SK-N-MC (cell line): ENCODE measurements at regions not wholly inside any gene's neighbourhood (a gene's known extent, or its start where the extent isn't known, plus 50 kb on each side); places are given as distances from the start of the nearest gene placed in this dataset.

ENCODE experiments used
- DNase-seq: peaks from one replicate; pipeline ENCODE4 v3.0.0-alpha.2; 2011; ENCODE audit warnings: low read depth, low spot score
- H3K27ac ChIP-seq: fragments of 200-600 bp; sonication (generic); 2 replicates; pipeline ENCODE4 v1.5.1; 2016; ENCODE audit warnings: mixed run types
- H3K36me3 ChIP-seq: fragments of 200-600 bp; sonication (generic); 2 replicates; pipeline ENCODE4 v1.6.1; 2017; ENCODE audit warnings: antibody characterized with exemption, low read length, mixed read lengths; ENCODE audit not compliant: insufficient read depth
- H3K4me3 ChIP-seq: fragments of 200-600 bp; sonication (generic); 2 replicates; pipeline ENCODE4 v1.5.1; 2016
- H3K9ac ChIP-seq: fragments of 200-600 bp; sonication (generic); 2 replicates; pipeline ENCODE4 v1.8.0; 2017; ENCODE audit warnings: mixed run types, mixed read lengths; ENCODE audit not compliant: insufficient read length
- H3K9me3 ChIP-seq: fragments of 200-600 bp; sonication (generic); 2 replicates; pipeline ENCODE4 v1.6.1; 2017; ENCODE audit warnings: low read depth, mild to moderate bottlenecking, antibody characterized with exemption, low read length, moderate library complexity, mixed read lengths
- EZH2 ChIP-seq: fragments of 200-600 bp; sonication (generic); IDR thresholded peaks from one replicate; pipeline ENCODE4 v1.6.1; 2017; ENCODE audit warnings: antibody characterized with exemption
- FOXP2 ChIP-seq: optimal IDR thresholded peaks from 2 replicates; pipeline ENCODE3; 2011; ENCODE audit warnings: mild to moderate bottlenecking, moderate library complexity; ENCODE audit not compliant: insufficient read depth; ENCODE audit errors: extremely low read length, control extremely low read depth
- POLR2AphosphoS5 ChIP-seq: IDR thresholded peaks from 2 replicates; pipeline ENCODE4 v1.6.1; 2012; ENCODE audit warnings: mild to moderate bottlenecking, low read depth, low read length, borderline replicate concordance

DNA sequence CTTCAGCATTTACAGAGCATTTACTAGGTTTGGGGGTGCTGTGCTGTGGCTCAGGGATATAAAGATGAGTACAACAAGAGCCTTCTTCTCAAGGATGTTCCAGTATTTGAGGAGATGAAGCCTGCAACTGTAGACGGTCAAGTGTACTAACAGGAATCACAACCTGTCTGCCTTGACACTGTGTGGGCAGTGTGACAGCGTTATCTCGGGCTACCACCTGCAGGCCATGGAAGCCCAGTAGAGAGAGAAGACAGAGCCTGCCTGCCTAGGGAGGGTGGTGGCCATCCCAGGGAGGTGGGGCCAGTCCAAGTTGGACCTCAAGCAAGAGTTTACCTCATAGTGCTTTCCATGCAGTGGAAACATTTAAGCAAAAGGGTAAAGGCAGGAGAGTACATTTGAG lies 215.1 kb upstream of the ASIC2 start:
- H3K4me3 ChIP-seq = no peak overlapping the region
- no peak overlapping the region for H3K27ac ChIP-seq
- H3K9me3 ChIP-seq = no peaks in the 10 kb centered on the region
- no peaks in the 10 kb centered on the region for H3K36me3 ChIP-seq
- no peak for DNase-seq
- TF ChIP-seq FOXP2 (no peak), EZH2 (no peak), POLR2AphosphoS5 (no peak)
- no peak overlapping the region for H3K9ac ChIP-seq

DNA sequence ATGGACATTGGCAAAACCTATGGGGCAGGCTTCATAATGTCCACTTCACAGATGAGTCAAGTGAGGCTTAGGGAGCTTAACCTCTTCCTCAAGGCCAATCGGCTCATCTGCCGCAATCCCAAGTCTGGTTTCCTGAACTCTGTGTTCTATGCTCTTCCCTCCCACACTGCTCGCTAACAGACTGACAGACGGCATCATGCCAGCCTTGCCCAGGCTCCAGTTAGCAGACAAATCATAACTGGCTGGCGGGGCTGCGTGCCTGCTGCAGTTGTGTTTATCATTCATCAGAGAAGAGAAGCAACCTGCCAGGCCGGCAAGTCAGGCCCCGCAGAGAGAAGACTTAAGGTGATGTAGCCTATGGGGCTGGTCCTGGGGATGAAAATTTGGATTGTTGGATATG lies 216.2 kb upstream of the ASIC2 start:
- no peak overlapping the region for H3K4me3 ChIP-seq
- no peaks in the 10 kb centered on the region for H3K36me3 ChIP-seq
- H3K9ac ChIP-seq = no peak overlapping the region
- H3K9me3 ChIP-seq = no peaks in the 10 kb centered on the region
- DNase-seq = no peak
- no peak overlapping the region for H3K27ac ChIP-seq
- TF ChIP-seq EZH2 (no peak), FOXP2 (no peak)

DNA sequence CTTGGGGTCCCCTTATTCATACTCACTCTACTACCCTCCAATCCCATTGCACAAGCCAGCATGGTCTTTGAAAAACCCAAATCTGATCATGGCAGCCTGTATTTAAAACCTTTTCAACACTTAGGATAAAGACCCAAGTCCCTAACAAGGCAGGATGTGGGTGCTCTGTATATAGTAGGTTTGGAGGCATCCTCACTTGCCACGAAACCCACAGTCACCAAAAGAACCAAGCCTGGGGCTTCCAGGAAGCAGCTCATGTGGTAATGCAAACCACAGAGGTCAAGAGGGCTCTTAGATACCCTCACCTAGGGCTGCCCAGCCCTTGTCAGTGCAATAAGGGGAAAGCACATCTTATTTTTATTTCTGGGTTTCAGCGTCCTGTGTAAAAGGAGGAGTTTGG lies 218.6 kb upstream of the ASIC2 start:
- DNase-seq = no peak
- H3K9me3 ChIP-seq = no peaks in the 10 kb centered on the region
- no peak overlapping the region for H3K27ac ChIP-seq
- no peak overlapping the region for H3K9ac ChIP-seq
- H3K36me3 ChIP-seq = no peaks in the 10 kb centered on the region
- H3K4me3 ChIP-seq = no peak overlapping the region
- TF ChIP-seq POLR2AphosphoS5 = no peak
- no peak for TF ChIP-seq EZH2
- no peak for TF ChIP-seq FOXP2

DNA sequence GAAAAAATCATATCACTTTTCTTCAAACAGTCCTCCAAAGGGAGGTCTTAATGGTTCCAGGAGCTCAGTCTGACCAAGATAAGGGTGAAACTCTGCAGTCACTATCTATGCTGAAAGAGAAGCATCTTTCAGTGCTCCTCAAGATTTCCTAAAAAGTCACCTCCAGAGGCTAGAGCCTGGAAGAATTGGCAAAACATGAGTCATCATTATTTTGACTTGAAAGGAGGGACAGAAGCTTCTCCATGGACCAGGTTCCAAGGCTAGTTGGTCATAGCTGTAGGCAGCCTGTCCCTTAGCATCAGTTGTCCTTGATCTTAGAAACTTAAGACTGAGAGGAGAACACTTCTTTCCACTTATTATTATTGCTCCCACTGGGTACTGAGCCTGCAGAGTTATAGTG lies 219.0 kb upstream of the ASIC2 start:
- Histone ChIP-seq H3K9me3 (no peaks in the 10 kb centered on the region), H3K27ac (no peak overlapping the region), H3K9ac (no peak overlapping the region), H3K36me3 (no peaks in the 10 kb centered on the region), H3K4me3 (no peak overlapping the region)
- no peak for DNase-seq
- TF ChIP-seq EZH2 = no peak
- TF ChIP-seq POLR2AphosphoS5 = no peak
- no peak for TF ChIP-seq FOXP2

DNA sequence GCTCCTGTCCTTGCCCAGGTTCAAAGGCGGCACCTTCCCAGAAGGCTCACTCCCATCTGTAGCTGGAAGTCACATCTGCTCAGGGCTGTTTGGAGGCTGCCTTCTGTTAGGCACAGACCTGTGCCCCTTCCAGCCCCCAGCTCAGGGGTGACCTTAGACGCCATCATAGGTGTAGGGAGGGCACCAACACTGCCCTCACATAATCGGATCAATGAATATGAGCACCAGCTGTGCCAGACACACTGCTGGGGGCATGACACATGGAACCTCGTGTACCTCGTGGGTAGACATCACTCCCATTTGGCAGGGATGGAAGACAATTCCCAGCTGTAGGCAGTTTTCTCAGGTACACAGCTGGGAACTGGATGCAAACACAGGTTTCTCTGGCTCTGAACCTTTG lies 220.7 kb upstream of the ASIC2 start:
- Histone ChIP-seq H3K4me3 (no peak overlapping the region), H3K27ac (no peak overlapping the region), H3K36me3 (no peaks in the 10 kb centered on the region), H3K9ac (no peak overlapping the region), H3K9me3 (no peaks in the 10 kb centered on the region)
- TF ChIP-seq EZH2 = no peak
- TF ChIP-seq POLR2AphosphoS5 = no peak
- TF ChIP-seq FOXP2 = no peak
- no peak for DNase-seq

DNA sequence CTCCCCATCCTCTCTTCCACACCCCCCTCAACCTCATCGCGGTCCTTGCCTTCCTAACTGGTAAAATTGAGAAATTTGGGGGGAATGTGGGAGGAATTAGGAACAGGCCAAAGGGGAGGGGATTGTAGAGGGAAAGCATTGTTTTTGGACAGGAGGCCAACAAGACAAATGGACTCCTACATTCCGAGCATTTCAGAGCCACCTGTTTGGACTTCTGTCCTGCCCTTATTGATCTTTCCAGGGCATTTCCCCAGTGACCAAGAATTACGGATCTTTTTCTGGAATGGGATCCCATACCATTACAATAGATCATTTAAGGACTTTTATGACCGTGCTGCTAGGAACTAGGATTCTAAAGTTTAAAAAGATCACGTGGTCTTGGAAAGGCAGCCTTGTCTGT lies 221.3 kb upstream of the ASIC2 start:
- Histone ChIP-seq H3K4me3 (no peak overlapping the region), H3K9me3 (no peaks in the 10 kb centered on the region), H3K9ac (no peak overlapping the region), H3K36me3 (no peaks in the 10 kb centered on the region), H3K27ac (no peak overlapping the region)
- no peak for DNase-seq
- TF ChIP-seq FOXP2 (no peak), EZH2 (no peak)

DNA sequence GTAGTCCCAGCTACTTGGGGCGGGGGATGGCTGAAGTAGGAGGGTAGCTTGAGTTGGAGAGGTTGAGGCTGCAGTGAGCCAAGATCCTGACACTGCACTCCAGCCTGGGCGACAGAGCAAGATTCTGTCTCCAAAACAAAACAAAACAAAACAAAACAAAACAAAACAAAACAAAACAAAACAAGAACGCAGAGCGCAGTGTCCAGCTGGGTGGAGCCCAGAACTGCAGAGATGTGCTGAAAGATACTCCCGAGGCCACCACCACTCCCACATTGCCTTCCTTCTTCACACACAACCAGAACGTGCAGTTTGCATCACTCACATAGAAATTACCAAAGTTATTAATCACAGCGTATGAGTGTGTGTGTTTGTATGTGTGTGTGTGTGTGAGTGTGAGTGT lies 222.9 kb upstream of the ASIC2 start:
- TF ChIP-seq POLR2AphosphoS5 (no peak), EZH2 (no peak), FOXP2 (no peak)
- Histone ChIP-seq H3K4me3 (no peak overlapping the region), H3K36me3 (no peaks in the 10 kb centered on the region), H3K9ac (no peak overlapping the region), H3K9me3 (no peaks in the 10 kb centered on the region), H3K27ac (no peak overlapping the region)
- DNase-seq = no peak

DNA sequence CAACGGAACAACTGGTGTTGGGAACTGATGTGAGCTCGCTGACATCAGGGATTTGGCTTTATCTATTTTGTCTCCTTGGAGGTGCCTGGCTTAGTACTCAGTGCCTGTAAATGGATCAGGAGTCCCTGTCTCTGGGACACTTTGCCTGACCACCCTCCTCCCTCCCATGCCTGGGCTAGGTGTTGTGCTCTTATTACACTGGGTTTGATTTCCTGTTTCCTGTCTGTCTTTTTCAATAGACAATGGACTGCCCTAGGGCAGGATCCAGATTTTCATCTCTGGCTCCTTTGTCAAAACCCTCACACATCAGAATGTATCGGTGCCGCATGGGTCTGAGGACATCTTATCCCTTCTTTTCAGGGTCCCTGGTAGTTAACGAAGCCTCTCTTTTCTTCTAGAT lies 223.6 kb upstream of the ASIC2 start:
- Histone ChIP-seq H3K4me3 (no peak overlapping the region), H3K36me3 (no peaks in the 10 kb centered on the region), H3K27ac (no peak overlapping the region), H3K9me3 (no peaks in the 10 kb centered on the region), H3K9ac (no peak overlapping the region)
- no peak for DNase-seq
- no peak for TF ChIP-seq POLR2AphosphoS5
- no peak for TF ChIP-seq EZH2
- no peak for TF ChIP-seq FOXP2

DNA sequence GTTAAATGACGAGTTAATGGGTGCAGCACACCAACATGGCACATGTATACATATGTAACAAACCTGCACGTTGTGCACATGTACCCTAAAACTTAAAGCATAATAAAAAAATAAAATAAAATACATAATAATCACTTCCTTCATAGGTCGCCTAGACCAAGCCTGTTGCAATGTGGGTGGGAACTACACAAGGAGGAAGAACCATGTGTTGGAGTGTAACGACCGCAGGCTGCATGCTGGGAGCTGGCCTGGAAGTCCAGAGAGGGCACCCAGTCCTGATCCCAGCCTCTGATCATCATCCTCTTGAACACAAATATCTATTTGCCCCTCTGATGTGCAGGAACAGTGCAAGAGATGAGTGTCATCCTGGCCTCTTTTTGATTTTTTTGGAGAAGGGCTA lies 224.7 kb upstream of the ASIC2 start:
- Histone ChIP-seq H3K27ac (no peak overlapping the region), H3K4me3 (no peak overlapping the region), H3K36me3 (no peaks in the 10 kb centered on the region), H3K9ac (no peak overlapping the region), H3K9me3 (no peaks in the 10 kb centered on the region)
- TF ChIP-seq FOXP2 (no peak), POLR2AphosphoS5 (no peak), EZH2 (no peak)
- no peak for DNase-seq
